GM19099 (cell line): ENCODE measurements at regions not wholly inside any gene's neighbourhood (a gene's known extent, or its start where the extent isn't known, plus 50 kb on each side); places are given as distances from the start of the nearest gene placed in this dataset.

Experiments used
- POLR2A ChIP-seq: IDR thresholded peaks from 3 replicates; pipeline ENCODE4 v1.6.1; 2011; ENCODE audit warnings: low read depth; ENCODE audit not compliant: insufficient read length; ENCODE audit errors: extremely low read depth

GRCh38 chr14:22485178-22485577 lies 103.8 kb downstream of the DAD1 start:
- TF ChIP-seq POLR2A, result no peak

GRCh38 chr14:22484632-22485031 lies 104.4 kb downstream of the DAD1 start:
- TF ChIP-seq POLR2A, result no peak

GRCh38 chr14:22483863-22484593 lies 105.0 kb downstream of the DAD1 start:
- no peak for TF ChIP-seq POLR2A

GRCh38 chr14:22482782-22483553 lies 106.1 kb downstream of the DAD1 start:
- peak; percentile 23 for TF ChIP-seq POLR2A

GRCh38 chr14:22482085-22482694 lies 106.8 kb downstream of the DAD1 start:
- TF ChIP-seq POLR2A, result peak; percentile 27

DNA sequence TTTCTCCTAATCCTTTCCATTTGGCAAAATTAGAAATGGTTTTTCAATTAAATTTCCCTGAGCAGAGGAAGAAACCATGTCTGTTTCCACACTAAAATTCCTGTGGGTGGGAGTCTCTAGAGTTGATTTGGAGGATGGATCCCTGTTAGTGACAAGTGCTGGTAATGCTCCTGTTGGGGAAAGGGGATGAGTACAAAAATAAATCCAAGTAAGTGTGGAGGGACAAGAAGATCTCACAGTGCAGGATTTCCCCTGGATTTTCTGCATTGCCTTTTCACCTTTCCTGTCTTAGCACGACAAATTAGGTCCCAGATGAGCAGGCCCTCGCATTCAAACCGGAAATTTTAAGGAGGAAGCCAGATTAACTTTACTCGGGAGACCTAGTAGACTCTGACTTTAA lies 107.5 kb downstream of the DAD1 start:
- TF ChIP-seq POLR2A, result no peak

DNA sequence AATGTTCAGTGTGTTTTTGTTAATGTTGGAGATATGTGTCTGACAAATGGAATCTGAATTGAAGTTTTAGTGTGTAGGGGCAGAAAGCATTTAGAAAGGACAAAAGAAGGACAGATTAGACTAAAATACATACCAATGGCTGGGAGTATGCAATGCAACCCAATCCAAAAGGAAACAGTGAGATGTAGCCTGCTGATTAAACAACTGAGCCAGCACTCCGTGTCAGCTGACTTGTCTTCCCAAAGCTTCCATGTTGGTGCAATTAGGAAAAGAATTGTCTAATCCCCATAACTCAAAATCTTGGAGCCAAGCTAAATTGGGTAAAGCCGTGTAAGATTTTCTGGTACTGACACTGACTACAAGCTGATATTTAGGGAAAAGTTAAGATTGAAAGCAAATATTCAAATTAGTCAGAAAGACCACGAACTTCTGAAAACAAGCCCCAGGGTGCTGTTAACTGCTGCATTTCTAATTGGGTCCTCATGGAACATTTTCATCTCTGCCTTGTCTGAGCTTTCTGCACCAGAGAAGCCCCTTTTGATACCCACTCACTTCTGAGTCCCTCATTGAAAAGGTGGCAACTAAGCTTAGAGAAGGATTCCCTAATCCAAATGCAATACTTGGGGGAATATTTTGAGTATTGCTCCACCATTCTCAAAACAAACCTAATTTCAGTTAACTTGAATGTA lies 109.1 kb downstream of the DAD1 start:
- no peak for TF ChIP-seq POLR2A

DNA sequence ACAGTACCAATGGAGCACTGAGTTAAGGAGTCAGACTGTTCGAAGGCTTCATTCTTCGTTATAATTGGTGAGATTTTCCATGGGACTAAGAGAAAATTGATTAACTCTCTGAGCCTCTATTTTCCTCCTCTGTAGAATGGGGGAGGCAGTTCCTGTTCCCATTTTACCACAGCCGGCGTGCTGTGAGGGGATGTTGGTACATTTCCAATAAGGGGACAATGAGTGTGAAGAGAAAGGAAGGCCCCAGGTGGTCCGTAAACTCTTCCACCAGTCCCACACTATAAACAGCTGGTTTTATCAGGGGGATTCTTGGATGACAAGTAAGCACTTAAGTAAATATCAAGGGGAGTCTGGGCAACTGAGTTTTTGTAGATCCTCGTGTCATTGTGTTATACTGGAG lies 109.9 kb downstream of the DAD1 start:
- no peak for TF ChIP-seq POLR2A

DNA sequence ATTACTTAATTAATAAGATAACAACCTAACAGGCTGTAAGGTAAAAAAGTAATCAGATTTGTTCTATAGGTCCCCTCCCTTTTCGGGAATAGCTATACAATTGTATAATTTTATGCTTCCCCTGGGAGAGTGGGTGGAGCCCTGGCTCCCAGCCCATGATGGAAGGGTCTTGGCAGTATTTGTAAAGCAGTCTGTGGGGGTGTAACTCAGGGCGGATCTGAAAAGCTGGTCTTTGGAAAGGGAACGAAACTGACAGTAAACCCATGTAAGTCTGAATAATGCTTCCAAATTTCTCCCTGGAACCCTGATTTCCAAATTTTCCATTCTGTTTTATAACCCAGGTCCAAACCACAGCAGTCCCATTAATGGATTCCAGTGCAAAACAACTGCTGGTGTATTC lies 110.4 kb downstream of the DAD1 start:
- no peak for TF ChIP-seq POLR2A

GRCh38 chr14:22478247-22478646 lies 110.8 kb downstream of the DAD1 start:
- TF ChIP-seq POLR2A, result no peak

- no peak for TF ChIP-seq POLR2A
Measured at GRCh38 chr14:22477569-22478194, 111.3 kb downstream of the DAD1 start.

- no peak for TF ChIP-seq POLR2A
Measured at GRCh38 chr14:22476887-22477286, 112.1 kb downstream of the DAD1 start.

- TF ChIP-seq POLR2A, result no peak
Measured at GRCh38 chr14:22476005-22476751, 112.8 kb downstream of the DAD1 start.

DNA sequence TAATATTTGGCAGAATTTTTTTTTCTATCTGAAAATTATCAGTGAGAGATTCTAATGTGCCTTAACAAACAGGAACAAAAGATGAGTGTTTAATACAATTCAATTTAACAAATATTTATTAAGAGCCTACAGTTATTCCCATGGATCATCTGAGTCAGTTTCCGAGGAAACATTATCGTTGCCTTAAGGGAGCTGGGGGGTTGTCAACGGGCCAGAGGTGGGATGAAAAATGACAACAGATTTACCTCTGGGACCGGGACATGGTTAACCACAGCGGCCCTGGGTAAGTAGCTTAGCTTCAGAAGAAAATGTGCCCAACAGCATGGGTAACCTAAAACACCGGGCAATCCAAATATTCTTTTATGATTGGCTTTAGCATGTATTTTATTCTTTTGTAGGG lies 113.6 kb downstream of the DAD1 start:
- TF ChIP-seq POLR2A, result no peak

GRCh38 chr14:22474730-22475351 lies 114.2 kb downstream of the DAD1 start:
- TF ChIP-seq POLR2A, result no peak
